ENCODE measurements at regions not wholly inside any gene's neighbourhood (a gene's known extent, or its start where the extent isn't known, plus 50 kb on each side); places are given as distances from the start of the nearest gene placed in this dataset.

DNA sequence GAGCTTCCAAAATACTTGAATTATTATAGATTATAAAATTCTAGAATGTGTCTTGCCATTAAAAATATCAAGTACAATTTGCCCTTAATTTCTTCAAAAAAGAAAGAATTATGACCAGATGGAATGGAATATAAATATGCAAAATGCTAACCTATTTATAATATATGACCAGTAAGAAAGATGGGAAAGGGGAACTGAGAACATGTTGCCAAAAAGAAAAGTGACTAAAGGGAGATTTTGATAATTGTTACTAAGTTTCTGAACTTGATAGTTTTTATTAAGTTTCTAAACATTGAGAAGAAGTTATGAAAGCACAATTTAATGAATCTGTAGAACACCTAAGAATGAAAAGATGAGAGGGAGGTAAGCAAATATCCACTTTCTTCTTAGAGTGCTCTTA is 188.4 kb upstream of the NR4A3 start:
- TF ChIP-seq, protein P1, sequence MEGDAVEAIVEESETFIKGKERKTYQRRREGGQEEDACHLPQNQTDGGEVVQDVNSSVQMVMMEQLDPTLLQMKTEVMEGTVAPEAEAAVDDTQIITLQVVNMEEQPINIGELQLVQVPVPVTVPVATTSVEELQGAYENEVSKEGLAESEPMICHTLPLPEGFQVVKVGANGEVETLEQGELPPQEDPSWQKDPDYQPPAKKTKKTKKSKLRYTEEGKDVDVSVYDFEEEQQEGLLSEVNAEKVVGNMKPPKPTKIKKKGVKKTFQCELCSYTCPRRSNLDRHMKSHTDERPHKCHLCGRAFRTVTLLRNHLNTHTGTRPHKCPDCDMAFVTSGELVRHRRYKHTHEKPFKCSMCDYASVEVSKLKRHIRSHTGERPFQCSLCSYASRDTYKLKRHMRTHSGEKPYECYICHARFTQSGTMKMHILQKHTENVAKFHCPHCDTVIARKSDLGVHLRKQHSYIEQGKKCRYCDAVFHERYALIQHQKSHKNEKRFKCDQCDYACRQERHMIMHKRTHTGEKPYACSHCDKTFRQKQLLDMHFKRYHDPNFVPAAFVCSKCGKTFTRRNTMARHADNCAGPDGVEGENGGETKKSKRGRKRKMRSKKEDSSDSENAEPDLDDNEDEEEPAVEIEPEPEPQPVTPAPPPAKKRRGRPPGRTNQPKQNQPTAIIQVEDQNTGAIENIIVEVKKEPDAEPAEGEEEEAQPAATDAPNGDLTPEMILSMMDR (IDR thresholded peaks at IDR 0.05) = no peak
- TF ChIP-seq POLR2A (IDR thresholded peaks at IDR 0.05) = no peak

All from uterus (tissue), 2 donors.